Activated CD8-positive, alpha-beta T cell treated with anti-CD3 and anti-CD28 coated beads for 36 hours (primary cell): ENCODE measurements at regions not wholly inside any gene's neighbourhood (a gene's known extent, or its start where the extent isn't known, plus 50 kb on each side); places are given as distances from the start of the nearest gene placed in this dataset.

Experiments
- ATAC-seq: fragments of 200-7000 bp; cut with Tn5 transposase; one replicate; pipeline ENCODE4 v1.10.0; 2021; ENCODE audit warnings: mild to moderate bottlenecking, moderate library complexity
- CTCF ChIA-PET: fragments of 350-600 bp; sonication (Branson Sonifier 250); formaldehyde crosslinking; loops from one replicate; lab custom pipeline; 2021; ENCODE audit warnings: antibody characterized with exemption; lab: Charles Lee
- POLR2A ChIA-PET: fragments of 350-600 bp; sonication (Branson Sonifier 250); formaldehyde crosslinking; loops from one replicate; lab custom pipeline; 2021; ENCODE audit warnings: antibody characterized with exemption; lab: Charles Lee
- DNase-seq: peaks from one replicate; pipeline ENCODE4 v3.0.0-alpha.2; 2020
- H3K27ac Mint-ChIP-seq: one replicate; pipeline ENCODE4 v1.8.0; 2021; ENCODE audit warnings: mild to moderate bottlenecking, mixed read lengths
- H3K27me3 Mint-ChIP-seq: one replicate; pipeline ENCODE4 v1.8.0; 2021; ENCODE audit warnings: mixed read lengths
- H3K36me3 Mint-ChIP-seq: one replicate; pipeline ENCODE4 v1.8.0; 2021; ENCODE audit warnings: low read depth, mixed read lengths
- H3K4me1 Mint-ChIP-seq: one replicate; pipeline ENCODE4 v1.8.0; 2021; ENCODE audit warnings: low read depth, mixed read lengths
- H3K4me3 Mint-ChIP-seq: one replicate; pipeline ENCODE4 v1.8.0; 2021; ENCODE audit warnings: mild to moderate bottlenecking, moderate library complexity, mixed read lengths
- H3K9me3 Mint-ChIP-seq: one replicate; pipeline ENCODE4 v1.8.0; 2021; ENCODE audit warnings: mixed read lengths
- intact Hi-C: fragments of 100-400 bp; cut with micrococcal nuclease; formaldehyde crosslinking; loops from one replicate; pipeline ENCODE4 v1.10.0; 2022
- TF ChIP-seq, protein P1 (sequence below): fragments of 200-600 bp; IDR thresholded peaks from one replicate; pipeline ENCODE4 v1.8.0; 2022; ENCODE audit warnings: antibody characterized with exemption, mild to moderate bottlenecking

DNA sequence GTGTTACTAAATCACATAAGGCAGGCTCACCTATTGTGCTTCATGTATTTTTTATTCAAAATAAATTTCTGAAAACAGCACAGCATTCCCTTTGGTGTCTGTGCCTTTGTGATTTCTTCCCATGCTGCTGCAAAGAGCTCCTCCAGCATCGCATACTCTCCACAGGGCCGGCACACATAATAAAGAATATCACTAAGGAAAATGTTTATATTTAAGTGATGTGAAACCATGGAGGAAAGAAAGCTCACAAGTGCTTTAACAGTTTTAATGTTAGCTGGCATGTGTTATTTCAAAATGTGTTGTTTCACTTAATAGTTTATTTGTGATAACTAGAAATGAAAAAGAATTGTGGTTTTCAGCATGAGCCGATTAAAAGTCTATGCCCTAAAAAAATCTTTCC lies 241.3 kb upstream of the ANO3 start:
- TF ChIP-seq, protein P1, sequence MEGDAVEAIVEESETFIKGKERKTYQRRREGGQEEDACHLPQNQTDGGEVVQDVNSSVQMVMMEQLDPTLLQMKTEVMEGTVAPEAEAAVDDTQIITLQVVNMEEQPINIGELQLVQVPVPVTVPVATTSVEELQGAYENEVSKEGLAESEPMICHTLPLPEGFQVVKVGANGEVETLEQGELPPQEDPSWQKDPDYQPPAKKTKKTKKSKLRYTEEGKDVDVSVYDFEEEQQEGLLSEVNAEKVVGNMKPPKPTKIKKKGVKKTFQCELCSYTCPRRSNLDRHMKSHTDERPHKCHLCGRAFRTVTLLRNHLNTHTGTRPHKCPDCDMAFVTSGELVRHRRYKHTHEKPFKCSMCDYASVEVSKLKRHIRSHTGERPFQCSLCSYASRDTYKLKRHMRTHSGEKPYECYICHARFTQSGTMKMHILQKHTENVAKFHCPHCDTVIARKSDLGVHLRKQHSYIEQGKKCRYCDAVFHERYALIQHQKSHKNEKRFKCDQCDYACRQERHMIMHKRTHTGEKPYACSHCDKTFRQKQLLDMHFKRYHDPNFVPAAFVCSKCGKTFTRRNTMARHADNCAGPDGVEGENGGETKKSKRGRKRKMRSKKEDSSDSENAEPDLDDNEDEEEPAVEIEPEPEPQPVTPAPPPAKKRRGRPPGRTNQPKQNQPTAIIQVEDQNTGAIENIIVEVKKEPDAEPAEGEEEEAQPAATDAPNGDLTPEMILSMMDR = no peak
- no peak overlapping the region for H3K4me3 Mint-ChIP-seq
- intact Hi-C loops = no loop called here
- no peaks in the 10 kb centered on the region for H3K27me3 Mint-ChIP-seq
- POLR2A ChIA-PET = no interaction called here
- H3K27ac Mint-ChIP-seq = no peak overlapping the region
- peaks cover 8% of the 10 kb centered on the region for H3K9me3 Mint-ChIP-seq
- H3K36me3 Mint-ChIP-seq = no peaks in the 10 kb centered on the region
- H3K4me1 Mint-ChIP-seq = no peaks in the 10 kb centered on the region
- CTCF ChIA-PET = no interaction called here
- no peak for ATAC-seq
- DNase-seq = no peak

- TF ChIP-seq, protein P1 = no peak
- Mint-ChIP-seq H3K36me3 (no peaks in the 10 kb centered on the region), H3K4me1 (no peaks in the 10 kb centered on the region), H3K27me3 (no peaks in the 10 kb centered on the region), H3K9me3 (peaks cover 8% of the 10 kb centered on the region), H3K4me3 (no peak overlapping the region), H3K27ac (no peak overlapping the region)
- ATAC-seq (no peak), DNase-seq (no peak)
- POLR2A ChIA-PET = no interaction called here
- CTCF ChIA-PET = no interaction called here
- intact Hi-C loops = no loop called here
These were observed 238.7 kb upstream of the ANO3 start for GRCh38 chr11:26093206-26093605.

DNA sequence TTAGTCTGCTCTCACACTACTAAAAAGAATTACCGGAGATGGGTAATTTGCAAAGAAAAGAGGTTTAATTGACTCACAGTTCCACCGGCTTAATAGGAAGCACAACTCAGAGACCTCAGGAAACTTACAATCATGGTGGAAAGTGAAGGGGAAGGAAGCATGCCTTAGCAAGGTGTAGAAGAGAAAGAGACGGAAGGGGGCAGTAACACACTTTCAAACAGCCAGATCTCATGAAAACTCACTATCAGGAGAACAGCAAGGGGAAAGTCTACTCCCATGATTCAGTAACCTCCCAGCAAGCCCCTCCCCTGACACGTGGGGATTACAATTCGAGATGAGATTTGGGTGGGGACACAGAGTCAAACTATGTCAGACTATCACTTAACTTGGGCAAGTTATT lies 236.6 kb upstream of the ANO3 start:
- H3K4me3 Mint-ChIP-seq = no peak overlapping the region
- H3K4me1 Mint-ChIP-seq = no peaks in the 10 kb centered on the region
- H3K36me3 Mint-ChIP-seq = no peaks in the 10 kb centered on the region
- TF ChIP-seq, protein P1 = no peak
- ChIA-PET CTCF (no interaction called here), POLR2A (no interaction called here)
- intact Hi-C loops = no loop called here
- DNase-seq (no peak), ATAC-seq (no peak)
- no peaks in the 10 kb centered on the region for H3K27me3 Mint-ChIP-seq
- no peak overlapping the region for H3K27ac Mint-ChIP-seq
- H3K9me3 Mint-ChIP-seq = peaks cover 10% of the 10 kb centered on the region

DNA sequence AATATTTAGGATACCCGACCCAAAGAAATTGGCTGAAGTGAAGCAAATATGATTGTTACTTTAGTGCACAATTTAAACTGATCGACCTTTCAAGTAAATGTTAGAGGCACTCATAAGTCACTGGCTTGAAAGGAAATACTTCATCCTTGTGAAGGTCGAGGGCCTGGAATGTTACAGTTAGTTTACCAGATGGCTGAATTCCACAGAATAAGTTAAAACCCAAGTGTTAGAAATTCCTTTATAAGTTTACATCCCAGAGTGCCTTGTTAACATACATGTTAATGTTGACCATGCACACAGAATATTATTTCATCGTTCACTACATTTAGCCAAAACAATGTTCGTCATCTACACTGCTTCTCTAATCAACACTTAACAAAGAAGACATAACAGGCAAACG lies 235.5 kb upstream of the ANO3 start:
- no peaks in the 10 kb centered on the region for H3K4me1 Mint-ChIP-seq

GRCh38 chr11:26102325-26102724 lies 229.6 kb upstream of the ANO3 start:
- Mint-ChIP-seq H3K4me3 (no peak overlapping the region), H3K4me1 (no peaks in the 10 kb centered on the region), H3K27ac (no peak overlapping the region), H3K9me3 (peaks cover 7% of the 10 kb centered on the region), H3K36me3 (no peaks in the 10 kb centered on the region), H3K27me3 (no peaks in the 10 kb centered on the region)
- ChIA-PET POLR2A (no interaction called here), CTCF (no interaction called here)
- TF ChIP-seq, protein P1 = no peak
- ATAC-seq (no peak), DNase-seq (no peak)
- intact Hi-C loops = no loop called here

More for the DNA sequence above, 235.5 kb upstream of the ANO3 start:
- Mint-ChIP-seq H3K27ac (no peak overlapping the region), H3K9me3 (peaks cover 10% of the 10 kb centered on the region), H3K4me3 (no peak overlapping the region), H3K36me3 (no peaks in the 10 kb centered on the region), H3K27me3 (no peaks in the 10 kb centered on the region)
- TF ChIP-seq, protein P1 = no peak
- ATAC-seq = no peak
- intact Hi-C loops = no loop called here
- ChIA-PET POLR2A (no interaction called here), CTCF (no interaction called here)
- DNase-seq = no peak
